NCI-H510A treated with DMSO at 0.1 percent for 48 hours (cell line): ENCODE measurements at regions not wholly inside any gene's neighbourhood (a gene's known extent, or its start where the extent isn't known, plus 50 kb on each side); places are given as distances from the start of the nearest gene placed in this dataset.
"Not testable (repeated sequence)": the region's sequence is repeated elsewhere in the genome, so short reads cannot be mapped to it uniquely, and the experiment has no call there.

Experiments
- DNase-seq: peaks from one replicate; lab custom pipeline; 2025; lab: John Stamatoyannopoulos, UW

DNA sequence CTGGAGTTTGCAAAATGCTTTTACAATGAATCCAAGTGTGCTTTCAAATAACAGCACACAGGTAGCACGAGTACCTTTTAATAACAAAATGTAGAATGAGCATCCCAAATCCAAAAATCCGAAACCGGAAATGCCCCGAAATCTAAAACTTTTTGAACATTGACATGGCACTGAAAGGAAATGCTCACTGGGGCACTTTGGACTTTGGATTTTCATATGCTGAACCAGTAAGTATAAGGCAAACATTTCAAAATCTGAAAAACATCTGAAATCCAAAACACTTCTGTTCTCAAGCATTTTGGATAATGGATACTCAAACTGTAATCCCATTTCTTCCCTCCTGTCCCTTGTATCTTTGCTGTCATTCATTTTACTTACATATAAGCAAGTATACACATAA is 50.1 kb downstream of the GCNT4 start:
- no peak for DNase-seq

DNA sequence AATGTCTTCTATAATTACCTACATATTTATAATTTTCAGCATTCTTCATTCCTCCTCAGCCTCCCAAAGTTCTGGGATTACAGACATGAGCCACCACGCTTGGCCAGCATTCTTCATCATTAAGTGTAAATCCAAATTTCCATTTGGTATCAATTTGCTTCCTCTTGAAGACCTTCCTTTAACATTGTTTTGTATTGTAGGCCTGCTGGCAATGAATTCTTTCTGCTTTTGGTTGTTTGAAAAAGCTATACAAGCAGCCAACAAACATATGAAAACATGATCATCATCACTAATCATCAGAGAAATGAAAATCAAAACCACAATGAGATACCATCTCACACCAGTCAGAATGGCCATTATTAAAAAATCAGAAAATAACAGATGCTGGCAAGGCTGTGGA is 56.4 kb downstream of the GCNT4 start:
- DNase-seq = no peak

- DNase-seq = no peak
These were observed 57.5 kb downstream of the GCNT4 start for GRCh38 chr5:74994826-74995225.

DNA sequence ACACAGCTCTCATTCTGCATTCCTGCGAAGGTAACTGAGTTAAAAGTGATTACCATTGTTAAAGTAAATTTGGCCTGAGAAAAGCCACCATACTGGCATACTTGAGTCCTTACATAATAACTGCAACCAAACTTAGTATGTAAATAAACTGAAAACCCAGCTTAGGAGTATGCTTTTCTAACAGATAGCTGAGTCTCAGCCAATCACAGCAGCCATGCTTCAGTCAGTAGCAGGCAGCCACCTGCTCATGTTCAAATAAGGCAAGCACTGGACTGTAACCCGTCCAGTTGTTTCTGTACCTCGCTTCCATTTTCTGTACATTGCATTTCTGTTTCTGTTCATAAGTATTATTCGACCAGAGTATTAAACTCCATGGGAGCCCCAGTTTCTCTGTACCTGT is 58.6 kb downstream of the GCNT4 start:
- peak; percentile 3 for DNase-seq

- no peak for DNase-seq
These were observed 59.6 kb downstream of the GCNT4 start for GRCh38 chr5:74992791-74993190.

DNA sequence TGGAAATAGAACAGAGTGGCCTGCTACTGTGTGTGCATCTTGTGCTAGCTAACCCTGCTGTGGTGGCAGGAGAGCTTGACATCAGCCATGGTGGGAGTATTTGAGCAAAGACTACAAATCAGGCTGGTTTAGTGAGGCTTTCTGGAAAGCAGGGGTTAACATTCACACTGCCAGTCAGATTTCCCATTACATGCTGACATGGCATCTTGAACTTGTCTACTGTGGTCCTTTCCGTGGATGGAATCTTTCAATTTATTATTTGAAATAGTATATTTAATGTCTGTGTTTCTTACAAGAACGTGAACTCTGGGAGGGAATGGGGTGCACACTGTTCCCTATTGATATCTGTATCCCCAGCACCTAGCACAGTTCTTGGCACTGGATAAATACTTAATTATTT is 60.8 kb downstream of the GCNT4 start:
- no peak for DNase-seq

DNA sequence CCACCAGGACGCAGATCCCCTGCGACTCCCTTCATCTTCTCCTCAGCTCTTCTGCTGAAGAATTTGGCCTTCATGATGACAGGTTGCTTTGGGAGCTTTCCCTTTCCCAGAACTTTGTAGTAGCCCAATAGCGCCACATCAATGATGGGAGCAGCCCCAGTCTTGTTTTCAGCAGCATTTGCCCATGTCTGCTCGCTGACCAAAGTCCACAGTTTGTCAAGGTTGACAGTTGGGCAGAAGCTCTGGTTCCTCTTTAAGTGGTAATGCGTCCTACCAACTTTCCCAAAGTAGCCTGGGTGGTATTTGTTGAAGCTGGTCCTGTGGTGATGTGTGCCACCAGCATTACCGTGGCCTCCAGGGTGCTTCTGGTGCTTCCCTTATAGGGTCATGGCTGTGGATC is 62.2 kb downstream of the GCNT4 start:
- DNase-seq = no peak

- DNase-seq = no peak
These were observed 63.9 kb downstream of the GCNT4 start for GRCh38 chr5:74988273-74988983.

GRCh38 chr5:74978345-74978744 is 74.0 kb downstream of the GCNT4 start:
- no peak for DNase-seq

DNA sequence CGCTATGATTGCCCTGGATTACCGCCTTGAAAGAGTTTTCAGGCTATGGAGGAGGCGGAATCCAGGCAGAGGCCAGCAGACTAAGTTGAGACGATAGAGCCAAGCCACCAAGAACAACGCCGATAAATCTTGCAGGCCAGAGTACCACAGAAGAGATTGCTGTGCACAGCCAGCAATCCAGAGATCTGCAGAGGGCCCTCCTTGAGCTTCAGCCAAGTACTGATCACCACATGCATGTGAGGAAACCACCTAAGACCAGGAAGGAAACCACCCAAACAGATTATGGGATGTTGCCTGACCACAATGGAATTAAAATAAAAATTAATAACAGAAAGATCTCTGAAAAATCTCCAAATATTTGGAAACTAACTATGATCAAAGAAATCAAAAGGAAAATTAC is 74.9 kb downstream of the GCNT4 start:
- no peak for DNase-seq

- no peak for DNase-seq
These were observed 75.7 kb downstream of the GCNT4 start for GRCh38 chr5:74976651-74977050.

GRCh38 chr5:74975582-74975981 is 76.8 kb downstream of the GCNT4 start:
- no peak for DNase-seq

- no peak for DNase-seq
These were observed 77.8 kb downstream of the GCNT4 start for GRCh38 chr5:74974451-74975091.

DNA sequence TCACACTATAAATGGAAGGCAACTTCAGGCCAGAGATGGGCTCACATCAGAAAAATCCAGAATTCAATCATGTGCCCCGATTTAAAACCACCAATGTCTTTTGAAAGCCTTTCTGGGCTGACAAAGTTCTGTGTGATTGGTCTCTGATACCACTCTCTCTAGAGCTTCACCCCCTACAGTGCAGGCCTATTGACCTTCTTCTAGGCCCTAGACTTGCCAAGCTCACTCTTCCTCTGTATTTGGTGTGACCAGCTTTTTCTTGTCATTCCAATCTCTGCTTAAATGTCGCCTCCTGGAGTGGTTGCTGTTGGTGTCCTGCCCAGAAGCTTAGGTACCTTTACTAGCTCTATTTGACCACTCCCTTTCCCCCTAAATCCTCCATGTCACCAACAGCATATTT is 78.7 kb downstream of the GCNT4 start:
- DNase-seq = no peak

DNA sequence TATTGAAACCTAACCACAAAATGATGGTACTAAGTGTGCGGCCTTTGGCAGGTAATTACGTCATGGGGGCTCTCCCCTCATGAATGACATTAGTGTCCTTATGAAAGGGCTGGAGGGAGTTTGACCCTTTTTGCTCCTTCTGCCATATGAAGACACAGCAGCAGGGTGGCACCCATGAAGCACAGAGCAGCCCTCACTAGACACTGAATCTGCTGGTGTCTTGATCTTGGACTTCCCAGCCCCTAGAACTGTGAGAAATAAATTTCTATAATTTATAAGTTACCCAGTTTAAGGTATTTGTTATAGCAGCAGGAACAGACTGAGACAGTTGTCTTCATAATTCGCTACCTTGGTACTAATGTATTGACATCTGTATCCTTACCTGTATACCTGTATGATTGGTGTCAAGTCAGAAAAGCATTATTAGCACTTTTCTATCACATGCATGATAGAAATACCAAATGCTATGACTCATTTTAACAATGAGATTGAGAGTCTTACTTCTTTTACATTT is 80.4 kb downstream of the GCNT4 start:
- DNase-seq = no peak

- not testable (repeated sequence) for DNase-seq
These were observed 81.5 kb downstream of the GCNT4 start for GRCh38 chr5:74970891-74971290.

DNA sequence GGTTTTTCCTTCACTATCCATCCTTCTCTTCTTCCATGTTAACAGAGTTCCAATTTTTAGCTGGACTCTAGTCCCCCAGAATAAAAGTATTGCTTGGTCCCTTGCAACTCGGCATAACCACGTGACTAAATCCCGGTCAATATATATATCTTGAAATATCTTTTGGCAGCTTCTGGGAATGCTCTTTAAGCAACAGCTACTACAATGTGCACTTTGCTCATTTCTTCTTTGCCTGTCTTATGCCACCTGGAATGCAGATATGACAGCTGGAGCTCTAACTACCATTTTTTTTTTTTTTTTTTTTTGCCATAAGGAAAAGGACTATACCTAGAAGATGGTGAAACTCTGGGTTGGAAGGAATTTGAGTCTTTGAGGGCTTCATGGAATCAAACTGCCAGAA is 82.6 kb downstream of the GCNT4 start:
- DNase-seq = no peak

DNA sequence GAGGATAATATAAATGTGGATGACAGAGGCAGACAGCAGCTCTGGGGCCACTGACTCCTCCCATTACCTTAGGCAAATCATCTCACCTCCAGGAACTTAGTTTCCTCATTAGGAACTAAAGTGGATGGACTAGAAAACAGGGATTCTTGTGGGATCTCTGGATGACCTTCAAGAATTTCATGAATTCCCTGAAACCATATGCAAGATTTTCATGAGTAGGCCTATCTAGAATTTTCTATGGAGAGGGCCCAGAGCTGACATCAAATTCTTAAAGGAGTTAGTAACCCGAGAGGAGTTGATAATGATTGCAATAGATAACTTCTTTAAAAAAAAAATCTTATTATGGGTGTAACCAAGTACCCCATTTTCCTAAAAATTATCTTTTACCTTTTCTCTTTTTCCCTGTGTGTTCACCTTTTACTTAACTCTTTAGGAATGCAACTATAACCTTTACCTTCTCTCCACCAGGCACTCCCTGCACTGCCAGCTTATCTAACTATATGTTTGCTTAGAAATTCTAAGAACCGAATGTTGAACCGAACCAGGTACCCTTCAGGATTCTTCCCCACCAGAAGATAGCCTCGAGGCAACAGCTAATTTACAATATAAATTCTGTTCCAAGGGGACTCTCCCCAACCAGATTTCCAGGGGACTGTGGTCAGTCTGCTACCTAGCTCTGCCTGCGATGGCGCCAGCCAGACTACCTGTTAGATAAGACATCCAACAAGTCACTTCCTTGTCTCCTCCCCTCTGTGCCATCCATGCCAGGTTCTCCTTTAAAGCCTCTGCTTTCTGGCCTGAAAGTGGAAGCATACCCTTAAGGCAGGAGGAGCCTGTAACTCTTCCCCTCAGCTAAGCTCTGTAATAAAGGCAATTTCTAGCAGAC is 86.0 kb downstream of the GCNT4 start:
- DNase-seq = no peak

DNA sequence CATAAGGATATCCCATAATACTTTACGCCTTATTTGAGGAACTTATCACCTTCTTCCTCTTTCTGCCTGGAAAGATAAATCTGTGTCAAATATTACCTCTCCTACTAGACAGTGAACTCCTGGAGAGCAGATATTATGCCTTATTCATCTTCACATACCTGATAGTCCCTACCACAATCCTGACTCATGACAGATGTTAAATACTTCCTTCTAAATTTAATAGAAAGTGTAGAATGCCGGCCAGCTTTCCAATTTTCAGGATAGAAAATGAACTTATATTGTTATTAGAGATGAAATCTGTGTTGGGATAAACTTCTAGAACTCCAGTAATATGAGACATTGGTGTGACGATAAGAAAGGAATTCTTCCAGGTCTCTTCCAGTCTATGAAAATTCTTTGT is 89.0 kb downstream of the GCNT4 start:
- no peak for DNase-seq

GRCh38 chr5:74957906-74958305 is 91.7 kb upstream of the FAM169A start:
- DNase-seq = no peak

DNA sequence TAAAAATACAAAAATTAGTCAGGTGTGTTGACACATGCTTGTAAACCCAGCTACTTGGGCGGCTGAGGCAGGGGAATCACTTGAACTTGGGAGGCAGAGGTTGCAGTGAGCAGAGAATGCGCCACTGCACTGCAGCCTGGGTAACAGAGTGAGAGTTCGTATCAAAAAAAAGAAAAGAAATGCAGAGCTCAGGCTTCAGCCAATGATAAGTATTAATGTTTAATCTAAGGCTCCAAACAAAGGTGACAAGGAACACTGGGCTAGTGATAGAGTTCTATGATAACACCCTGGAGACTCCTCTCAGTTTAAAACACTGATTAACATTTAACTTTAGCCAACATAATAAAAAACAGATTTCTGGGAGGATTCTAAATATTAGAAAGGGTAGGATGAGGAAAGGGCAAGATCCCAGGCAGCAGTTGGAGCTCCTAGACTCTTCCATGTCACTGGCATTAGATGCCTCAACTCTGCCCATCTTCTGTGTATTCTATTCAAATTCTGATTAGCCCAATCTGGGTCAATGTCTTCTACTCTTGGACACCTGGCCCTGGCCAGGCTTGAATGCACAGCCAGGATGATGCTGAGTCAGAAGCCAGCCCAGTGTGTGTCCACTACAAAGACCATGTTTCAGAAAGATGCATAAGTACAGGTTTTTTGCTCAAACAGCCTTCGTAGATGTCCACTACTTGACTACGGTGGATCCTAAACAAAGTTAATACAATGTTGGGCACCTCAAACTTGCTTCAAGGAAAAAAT is 91.0 kb upstream of the FAM169A start:
- DNase-seq = no peak

DNA sequence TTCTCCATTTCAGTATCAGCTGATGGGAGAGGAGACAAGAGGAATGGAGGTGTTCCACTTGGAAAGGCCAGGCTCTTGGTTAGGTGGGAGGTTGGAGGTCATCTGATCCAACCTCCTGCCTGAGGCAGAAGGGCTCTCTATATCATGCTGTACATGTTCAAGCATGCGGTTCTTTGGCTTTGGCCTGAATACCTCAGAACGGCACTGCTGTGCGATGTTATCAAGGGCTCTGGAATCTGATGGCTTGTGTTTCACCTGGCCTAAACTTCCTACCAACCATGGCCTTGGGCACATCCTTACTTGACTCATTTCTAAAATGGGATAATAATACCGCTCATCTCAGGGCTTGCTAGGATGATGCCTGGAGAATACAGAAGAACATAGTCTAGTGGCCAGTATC is 90.1 kb upstream of the FAM169A start:
- DNase-seq = no peak
